HG02938 (cell line): ENCODE measurements at regions not wholly inside any gene's neighbourhood (a gene's known extent, or its start where the extent isn't known, plus 50 kb on each side); places are given as distances from the start of the nearest gene placed in this dataset.

Source experiments
- ATAC-seq: cut with Tn5 transposase; IDR thresholded peaks from one replicate; pipeline ENCODE4 v1.9.1; 2021; ENCODE audit warnings: mild to moderate bottlenecking, moderate library complexity; ENCODE audit not compliant: unreplicated experiment

- ATAC-seq: no peak
Measured at GRCh38 chr6:153790876-153791473, 248.1 kb upstream of the OPRM1 start.

GRCh38 chr6:153790048-153790447 is 249.0 kb upstream of the OPRM1 start:
- ATAC-seq: no peak

GRCh38 chr6:153787341-153787606 is 251.8 kb upstream of the OPRM1 start:
- no peak for ATAC-seq

GRCh38 chr6:153781306-153781705 is 257.7 kb upstream of the OPRM1 start:
- ATAC-seq: no peak

- ATAC-seq: no peak
Measured at GRCh38 chr6:153780011-153780410, 259.0 kb upstream of the OPRM1 start.

GRCh38 chr6:153778216-153778615 is 260.8 kb upstream of the OPRM1 start:
- no peak for ATAC-seq

GRCh38 chr6:153771577-153771976 is 267.5 kb upstream of the OPRM1 start:
- no peak for ATAC-seq

GRCh38 chr6:153767127-153767526 is 271.9 kb upstream of the OPRM1 start:
- ATAC-seq: no peak

- ATAC-seq: no peak
Measured at GRCh38 chr6:153758516-153758915, 280.5 kb upstream of the OPRM1 start.

- no peak for ATAC-seq
Measured at GRCh38 chr6:153735761-153736160, 303.3 kb upstream of the OPRM1 start.

- no peak for ATAC-seq
Measured at GRCh38 chr6:153729189-153729588, 309.9 kb upstream of the OPRM1 start.

- ATAC-seq: no peak
Measured at GRCh38 chr6:153727885-153728284, 311.2 kb upstream of the OPRM1 start.

GRCh38 chr6:153725456-153725855 is 313.6 kb upstream of the OPRM1 start:
- no peak for ATAC-seq

- ATAC-seq: no peak
Measured at GRCh38 chr6:153720732-153721131, 318.3 kb upstream of the OPRM1 start.

- ATAC-seq: no peak
Measured at GRCh38 chr6:153705429-153705828, 333.6 kb upstream of the OPRM1 start.

- ATAC-seq: no peak
Measured at GRCh38 chr6:153702671-153703070, 336.4 kb upstream of the OPRM1 start.

- no peak for ATAC-seq
Measured at GRCh38 chr6:153698637-153699036, 340.4 kb upstream of the OPRM1 start.

- no peak for ATAC-seq
Measured at GRCh38 chr6:153698001-153698400, 341.0 kb upstream of the OPRM1 start.

- no peak for ATAC-seq
Measured at GRCh38 chr6:153677522-153677921, 361.5 kb upstream of the OPRM1 start.

- no peak for ATAC-seq
Measured at GRCh38 chr6:153673750-153674149, 365.3 kb upstream of the OPRM1 start.

- no peak for ATAC-seq
Measured at GRCh38 chr6:153673225-153673624, 365.8 kb upstream of the OPRM1 start.

GRCh38 chr6:153670403-153671026 is 368.5 kb upstream of the OPRM1 start:
- no peak for ATAC-seq

- ATAC-seq: no peak
Measured at GRCh38 chr6:153668758-153669157, 370.3 kb upstream of the OPRM1 start.
